ENCODE measurements at regions not wholly inside any gene's neighbourhood (a gene's known extent, or its start where the extent isn't known, plus 50 kb on each side); places are given as distances from the start of the nearest gene placed in this dataset.

DNA sequence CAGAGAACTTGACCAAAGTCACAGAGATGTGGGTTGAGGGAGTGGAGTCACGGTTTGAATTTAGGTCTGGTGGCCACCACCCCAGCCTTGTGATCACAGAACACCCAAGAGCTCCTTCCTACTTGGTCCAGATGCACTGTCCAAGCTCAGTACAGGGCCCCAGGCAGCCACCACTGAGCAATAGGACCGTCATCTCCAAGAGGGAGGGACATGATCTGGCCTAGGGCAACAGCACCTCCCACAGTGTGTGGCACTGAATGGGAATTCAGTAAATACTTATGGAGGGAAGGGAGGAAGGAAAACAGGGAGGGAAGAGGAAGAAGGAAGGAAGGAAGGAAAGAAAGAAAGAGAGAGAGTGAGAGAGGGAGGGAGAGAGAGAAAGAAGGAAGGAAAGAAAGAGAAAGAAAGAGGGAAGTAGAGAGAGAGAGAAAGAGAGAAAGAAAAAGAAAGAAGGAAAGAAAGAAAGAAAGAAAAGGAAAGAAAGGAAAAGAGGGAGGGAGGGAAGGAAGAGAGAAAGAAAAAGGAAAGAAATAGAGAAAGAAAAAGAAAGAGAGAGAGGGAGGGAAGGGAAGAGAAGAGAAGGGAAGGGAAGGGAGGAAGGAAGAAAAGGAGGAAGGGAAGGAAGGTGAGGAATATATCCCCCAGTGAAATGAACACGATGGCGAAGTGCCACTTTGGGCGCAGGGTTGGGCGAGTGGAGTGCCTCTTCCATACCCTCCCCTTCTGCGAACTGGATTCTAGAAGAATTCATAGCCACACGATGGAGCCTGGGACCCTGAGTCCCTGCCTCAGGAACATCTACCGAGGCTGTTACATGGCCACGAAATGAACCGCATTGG, 243.7 kb downstream of the TFAP2C start (continued):
- TF ChIP-seq EZH2 (IDR thresholded peaks at IDR 0.05): no peak
- no peak for TF ChIP-seq ZNF274 (IDR thresholded peaks at IDR 0.05; ENCODE audit: low read depth, low read length)
- no peak for TF ChIP-seq CBX3 (IDR thresholded peaks at IDR 0.05; ENCODE audit: low read depth)
- TF ChIP-seq JUND (IDR thresholded peaks at IDR 0.05): no peak
- TF ChIP-seq YY1 (IDR thresholded peaks at IDR 0.05; ENCODE audit: extremely low read depth, insufficient replicate concordance, low read depth, low read length): no peak
- TF ChIP-seq FOSL1 (IDR thresholded peaks at IDR 0.05; ENCODE audit: low read depth): no peak
- TF ChIP-seq, protein P1, sequence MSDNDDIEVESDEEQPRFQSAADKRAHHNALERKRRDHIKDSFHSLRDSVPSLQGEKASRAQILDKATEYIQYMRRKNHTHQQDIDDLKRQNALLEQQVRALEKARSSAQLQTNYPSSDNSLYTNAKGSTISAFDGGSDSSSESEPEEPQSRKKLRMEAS (IDR thresholded peaks at IDR 0.05): no peak
- no peak for TF ChIP-seq SP1 (IDR thresholded peaks at IDR 0.05; ENCODE audit: low read depth)
- peak; percentile 23; the same call in 1 of the 2 replicates for TF ChIP-seq RAD21 (IDR thresholded peaks at IDR 0.05; ENCODE audit: low read depth)
- TF ChIP-seq SIN3A (IDR thresholded peaks at IDR 0.05; ENCODE audit: low read depth): no peak
- TF ChIP-seq ELF1 (IDR thresholded peaks at IDR 0.05; ENCODE audit: borderline replicate concordance, low read depth): no peak

DNA sequence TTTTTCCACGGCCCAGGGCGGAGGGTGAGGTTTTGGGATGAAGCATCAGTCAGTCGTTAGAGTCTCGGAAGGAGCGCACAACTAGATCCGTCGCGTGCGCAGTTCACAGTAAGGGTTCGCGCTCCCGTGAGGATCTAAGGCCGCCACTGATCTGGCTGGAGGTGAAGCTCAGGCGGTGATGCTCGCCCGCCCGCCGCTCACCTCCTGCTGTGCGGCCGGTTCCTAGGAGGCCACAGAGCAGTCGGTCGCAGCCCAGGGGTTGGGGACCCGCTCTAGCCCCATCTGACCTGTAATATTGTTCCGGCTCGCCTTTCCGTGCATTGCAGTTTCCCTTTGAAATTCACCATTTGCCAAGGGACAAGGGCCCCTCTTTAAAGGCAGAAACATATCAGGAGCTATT, 244.7 kb downstream of the TFAP2C start:
- intact Hi-C loops (cut with micrococcal nuclease): no loop called here
- no peak overlapping the region for H3K9ac ChIP-seq (ENCODE audit: low read length)

More for the DNA sequence above, 244.7 kb downstream of the TFAP2C start:
- H3K36me3 ChIP-seq (ENCODE audit: control insufficient read depth in 1 of 2, insufficient read depth in 2 of 2, low read length in 2 of 2): no peaks in the 10 kb centered on the region
- ATAC-seq (no peak), DNase-seq (ENCODE audit: low read depth, low spot score) (no peak)
- no peak overlapping the region for H3K4me3 ChIP-seq (replicated peaks in 1 of 2; ENCODE audit: low read depth in 1 of 2, low read length in 2 of 2)
- ChIA-PET CTCF (no interaction called here), RAD21 (ENCODE audit: low non-redundant PET in 1 of 2, low total read pairs in 2 of 2, uncharacterized antibody in 2 of 2, unreplicated experiment in 2 of 2) (no interaction called here), POLR2A (no interaction called here)
- TF ChIP-seq ZNF274 (IDR thresholded peaks at IDR 0.05; ENCODE audit: low read depth, low read length) (no peak), SRF (IDR thresholded peaks at IDR 0.05; ENCODE audit: low read depth) (no peak), ELF1 (IDR thresholded peaks at IDR 0.05; ENCODE audit: borderline replicate concordance, low read depth) (no peak), EGR1 (IDR thresholded peaks at IDR 0.05; ENCODE audit: low read depth) (no peak), POLR2A (IDR thresholded peaks at IDR 0.05; ENCODE audit: borderline replicate concordance, extremely low read depth, insufficient read depth, insufficient read length) (no peak), CEBPB (IDR thresholded peaks at IDR 0.05; ENCODE audit: low read depth) (no peak), TCF7L2 (IDR thresholded peaks at IDR 0.05; ENCODE audit: borderline replicate concordance, extremely low read depth, insufficient read depth, insufficient read length) (no peak), SP1 (IDR thresholded peaks at IDR 0.05; ENCODE audit: low read depth) (no peak), JUND (IDR thresholded peaks at IDR 0.05) (no peak), YY1 (IDR thresholded peaks at IDR 0.05; ENCODE audit: extremely low read depth, insufficient replicate concordance, low read depth, low read length) (no peak), EZH2phosphoT487 (IDR thresholded peaks at IDR 0.05; ENCODE audit: borderline replicate concordance) (no peak)
- TF ChIP-seq, protein P2, sequence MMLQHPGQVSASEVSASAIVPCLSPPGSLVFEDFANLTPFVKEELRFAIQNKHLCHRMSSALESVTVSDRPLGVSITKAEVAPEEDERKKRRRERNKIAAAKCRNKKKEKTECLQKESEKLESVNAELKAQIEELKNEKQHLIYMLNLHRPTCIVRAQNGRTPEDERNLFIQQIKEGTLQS (IDR thresholded peaks at IDR 0.05): no peak
- no peak overlapping the region for H3K4me2 ChIP-seq (ENCODE audit: low read length)
- H3K9me2 ChIP-seq (ENCODE audit: insufficient read depth): no peaks in the 10 kb centered on the region
- no peak overlapping the region for H2AFZ ChIP-seq (ENCODE audit: low read depth, low read length, poor library complexity, severe bottlenecking)
- H3K79me2 ChIP-seq (ENCODE audit: insufficient read depth, low read length): no peaks in the 10 kb centered on the region
- H3K9me3 ChIP-seq (ENCODE audit: control insufficient read depth in 1 of 2, insufficient read depth in 1 of 2, low read depth in 1 of 2, low read length in 2 of 2): no peaks in the 10 kb centered on the region
- BruUV-seq (replicated peaks): no TSS peak
- H3K27me3 ChIP-seq (ENCODE audit: insufficient read depth, low read length): no peaks in the 10 kb centered on the region
- no peaks in the 10 kb centered on the region for H4K20me1 ChIP-seq (ENCODE audit: insufficient read depth)
- peaks cover 0 to 6% of the 10 kb centered on the region in 2 experiments; a peak in 1 of 4 replicates for H3K4me1 ChIP-seq (ENCODE audit: control insufficient read depth in 1 of 2, insufficient read depth in 2 of 2, low read length in 2 of 2)
- no peak overlapping the region for H3K27ac ChIP-seq (ENCODE audit: low read depth, low read length)
